MM.1S (cell line): ENCODE measurements at regions not wholly inside any gene's neighbourhood (a gene's known extent, or its start where the extent isn't known, plus 50 kb on each side); places are given as distances from the start of the nearest gene placed in this dataset.

Experiments
- DNase-seq: peaks from one replicate; pipeline ENCODE4 v3.0.0-alpha.2; 2015
- H2AFZ ChIP-seq: fragments of 300-600 bp; sonication (generic); 2 replicates; pipeline ENCODE4 v1.6.0; 2016; ENCODE audit warnings: antibody characterized with exemption, low read length
- H3F3A ChIP-seq: fragments of 300-600 bp; sonication (generic); 2 replicates; pipeline ENCODE4 v1.6.1; 2016; ENCODE audit warnings: mild to moderate bottlenecking, antibody characterized with exemption, low read length, moderate library complexity, mixed read lengths; ENCODE audit not compliant: insufficient read depth
- H3K27ac ChIP-seq: fragments of 300-600 bp; sonication (generic); 2 replicates; pipeline ENCODE4 v1.5.1; 2016; ENCODE audit warnings: mild to moderate bottlenecking, low read length
- H3K27me3 ChIP-seq: fragments of 300-600 bp; sonication (generic); replicated peaks from 2 replicates; pipeline ENCODE4 v1.6.0; 2016; ENCODE audit warnings: low read length; ENCODE audit not compliant: insufficient read depth
- H3K36me3 ChIP-seq: fragments of 300-600 bp; sonication (generic); replicated peaks from 2 replicates; pipeline ENCODE4 v1.6.1; 2016; ENCODE audit warnings: mild to moderate bottlenecking, low read length, mixed read lengths; ENCODE audit not compliant: insufficient read depth
- H3K4me1 ChIP-seq: fragments of 300-600 bp; sonication (generic); 2 replicates; pipeline ENCODE4 v1.6.1; 2016; ENCODE audit warnings: low read length, mixed read lengths
- H3K4me2 ChIP-seq: fragments of 300-600 bp; sonication (generic); 2 replicates; pipeline ENCODE4 v1.6.0; 2016; ENCODE audit warnings: low read depth, low read length
- H3K4me3 ChIP-seq: fragments of 300-600 bp; sonication (generic); 2 replicates; pipeline ENCODE4 v1.5.1; 2016; ENCODE audit warnings: low read length, mixed read lengths
- H3K79me2 ChIP-seq: fragments of 300-600 bp; sonication (generic); 2 replicates; pipeline ENCODE4 v1.6.1; 2016; ENCODE audit warnings: mixed run types, low read length, mixed read lengths
- H3K9ac ChIP-seq: fragments of 300-600 bp; sonication (generic); 2 replicates; pipeline ENCODE4 v1.6.1; 2016; ENCODE audit warnings: low read length, mixed read lengths
- H3K9me2 ChIP-seq: fragments of 300-600 bp; sonication (generic); replicated peaks from 2 replicates; pipeline ENCODE4 v1.6.1; 2016; ENCODE audit warnings: mild to moderate bottlenecking, low read length, mixed read lengths; ENCODE audit not compliant: insufficient read depth
- H3K9me3 ChIP-seq: fragments of 300-600 bp; sonication (generic); replicated peaks from 2 replicates; pipeline ENCODE4 v1.6.1; 2016; ENCODE audit warnings: mild to moderate bottlenecking, low read length, mixed read lengths; ENCODE audit not compliant: insufficient read depth
- H4K20me1 ChIP-seq: fragments of 300-600 bp; sonication (generic); 2 replicates; pipeline ENCODE4 v1.6.1; 2016; ENCODE audit warnings: mild to moderate bottlenecking, low read length, moderate library complexity, mixed read lengths; ENCODE audit not compliant: insufficient read depth
- CTCF ChIP-seq: fragments of 300-600 bp; sonication (generic); IDR thresholded peaks from 2 replicates; pipeline ENCODE4 v1.5.1; 2016; ENCODE audit warnings: antibody characterized with exemption, low read length, mixed read lengths
- EZH2 ChIP-seq: fragments of 300-600 bp; sonication (generic); optimal IDR thresholded peaks from 2 replicates; pipeline ENCODE3; 2017; ENCODE audit warnings: low read depth, mild to moderate bottlenecking, antibody characterized with exemption, low read length, mixed read lengths
- EZH2phosphoT487 ChIP-seq: fragments of 300-600 bp; sonication (generic); IDR thresholded peaks from 2 replicates; pipeline ENCODE4 v1.6.1; 2018; ENCODE audit warnings: antibody characterized with exemption, low read length

- Histone ChIP-seq H3K9me3 (no peaks in the 10 kb centered on the region), H3K4me1 (no peaks in the 10 kb centered on the region), H3F3A (no peaks in the 10 kb centered on the region), H2AFZ (no peak overlapping the region), H3K79me2 (no peaks in the 10 kb centered on the region), H3K27me3 (no peaks in the 10 kb centered on the region), H3K9me2 (no peaks in the 10 kb centered on the region), H3K9ac (no peak overlapping the region), H3K4me2 (no peak overlapping the region), H3K4me3 (no peak overlapping the region), H3K27ac (no peak overlapping the region), H3K36me3 (no peaks in the 10 kb centered on the region), H4K20me1 (no peaks in the 10 kb centered on the region)
- no peak for TF ChIP-seq EZH2
- no peak for TF ChIP-seq EZH2phosphoT487
- TF ChIP-seq CTCF: no peak
- no peak for DNase-seq
These were observed 188.5 kb upstream of the CAND1 start for GRCh38 chr12:67080637-67081036.

GRCh38 chr12:67082221-67082620 is 186.9 kb upstream of the CAND1 start:
- DNase-seq: no peak
- no peaks in the 10 kb centered on the region for H3K4me1 ChIP-seq
- no peak overlapping the region for H3K4me2 ChIP-seq
- TF ChIP-seq EZH2: no peak
- no peak for TF ChIP-seq CTCF
- no peak for TF ChIP-seq EZH2phosphoT487
- H4K20me1 ChIP-seq: no peaks in the 10 kb centered on the region
- H3K9ac ChIP-seq: no peak overlapping the region
- H3K4me3 ChIP-seq: no peak overlapping the region
- H3F3A ChIP-seq: no peaks in the 10 kb centered on the region
- no peaks in the 10 kb centered on the region for H3K79me2 ChIP-seq
- H3K36me3 ChIP-seq: no peaks in the 10 kb centered on the region
- H3K9me2 ChIP-seq: no peaks in the 10 kb centered on the region
- H3K27me3 ChIP-seq: no peaks in the 10 kb centered on the region
- H2AFZ ChIP-seq: no peak overlapping the region
- H3K9me3 ChIP-seq: no peaks in the 10 kb centered on the region
- H3K27ac ChIP-seq: no peak overlapping the region

GRCh38 chr12:67085699-67086098 is 183.5 kb upstream of the CAND1 start:
- no peaks in the 10 kb centered on the region for H3K36me3 ChIP-seq

More at GRCh38 chr12:67085699-67086098, 183.5 kb upstream of the CAND1 start:
- no peaks in the 10 kb centered on the region for H3F3A ChIP-seq
- H3K27ac ChIP-seq: no peak overlapping the region
- H3K9ac ChIP-seq: no peak overlapping the region
- no peak for DNase-seq
- no peaks in the 10 kb centered on the region for H3K79me2 ChIP-seq
- no peaks in the 10 kb centered on the region for H3K27me3 ChIP-seq
- no peak overlapping the region for H3K4me2 ChIP-seq
- no peaks in the 10 kb centered on the region for H4K20me1 ChIP-seq
- no peak overlapping the region for H2AFZ ChIP-seq
- no peaks in the 10 kb centered on the region for H3K9me2 ChIP-seq
- no peak overlapping the region for H3K4me3 ChIP-seq
- H3K4me1 ChIP-seq: no peaks in the 10 kb centered on the region
- H3K9me3 ChIP-seq: no peaks in the 10 kb centered on the region
- no peak for TF ChIP-seq EZH2phosphoT487
- TF ChIP-seq CTCF: no peak
- TF ChIP-seq EZH2: no peak
